HG03442 (cell line): ENCODE measurements at regions not wholly inside any gene's neighbourhood (a gene's known extent, or its start where the extent isn't known, plus 50 kb on each side); places are given as distances from the start of the nearest gene placed in this dataset.

ENCODE experiments used
- ATAC-seq: cut with Tn5 transposase; IDR thresholded peaks from one replicate; pipeline ENCODE4 v1.9.1; 2021; ENCODE audit warnings: mild to moderate bottlenecking, moderate library complexity; ENCODE audit not compliant: unreplicated experiment

DNA sequence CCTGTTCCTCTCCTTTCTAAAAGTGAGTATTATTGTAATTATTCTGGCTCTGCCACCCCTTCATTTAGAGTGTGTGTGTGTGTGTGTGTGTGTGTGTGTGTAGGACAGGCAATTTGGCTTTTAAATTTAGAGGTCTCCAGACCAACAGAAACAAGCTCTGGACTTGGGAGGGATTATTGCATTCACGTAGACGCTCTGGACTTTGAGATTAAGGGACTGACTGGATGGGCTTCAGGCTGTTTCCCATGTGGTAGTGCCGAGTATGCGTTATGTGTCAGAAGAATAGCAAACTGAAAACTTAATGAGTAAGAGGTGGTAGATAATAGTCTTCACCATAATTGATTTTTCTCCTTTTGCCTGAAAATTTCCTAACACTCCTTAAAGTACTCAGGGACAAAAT lies 281.9 kb downstream of the USP25 start:
- ATAC-seq, result no peak

DNA sequence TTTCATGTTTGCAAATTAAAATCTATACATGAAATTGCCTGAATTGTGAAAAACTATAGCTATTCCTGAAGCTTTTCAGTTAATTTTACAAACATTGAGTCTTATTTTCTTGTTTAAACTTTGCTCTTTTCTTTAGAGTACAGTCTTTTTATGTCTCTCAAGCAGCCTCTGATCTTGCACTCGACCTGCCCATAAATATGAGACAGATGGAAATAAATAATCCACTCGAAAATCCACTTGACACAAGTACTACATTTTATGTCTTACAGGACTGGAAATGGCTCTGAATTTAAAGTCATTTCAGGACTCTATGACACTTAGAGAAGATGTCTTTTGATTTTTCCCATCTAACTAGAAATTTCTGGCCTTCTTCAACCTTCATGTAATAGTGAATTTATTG lies 283.8 kb downstream of the USP25 start:
- ATAC-seq, result no peak

DNA sequence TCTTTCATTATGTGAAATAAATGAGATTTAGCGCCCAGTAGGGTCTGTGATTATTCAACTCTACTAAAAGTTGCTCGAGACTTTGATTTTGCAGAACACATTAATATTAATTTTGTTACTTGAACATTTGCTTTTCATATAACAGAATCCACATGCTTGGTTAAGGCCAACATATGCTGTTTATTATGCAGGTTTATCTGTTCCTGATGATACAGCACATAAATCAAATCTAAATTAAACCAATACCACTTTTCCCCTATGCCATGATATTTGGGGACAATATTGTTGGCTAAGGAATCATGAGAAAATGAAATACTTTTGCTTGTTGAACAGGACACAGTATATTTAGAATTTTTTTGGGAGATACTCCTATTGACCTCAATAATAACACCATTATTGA lies 291.1 kb downstream of the USP25 start:
- no peak for ATAC-seq

DNA sequence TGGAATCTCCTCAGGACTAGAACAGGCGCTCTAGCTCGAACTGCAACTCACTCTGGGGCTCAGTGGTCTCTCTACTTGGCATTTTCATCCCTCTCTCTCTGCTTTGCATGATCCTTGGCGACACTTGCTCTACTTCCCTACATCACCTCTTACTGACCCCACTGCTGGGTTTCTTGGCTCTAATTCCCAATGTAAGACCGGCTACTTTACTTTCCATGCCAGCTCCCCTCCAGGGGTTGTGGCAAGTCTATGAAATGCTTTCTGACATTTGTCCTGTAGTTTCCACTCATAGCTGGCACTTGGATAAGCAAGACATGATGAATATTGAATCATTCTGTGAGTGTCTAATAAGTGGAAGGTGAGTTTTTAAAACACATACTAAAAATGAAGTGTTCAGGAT lies 292.3 kb downstream of the USP25 start:
- ATAC-seq, result no peak

DNA sequence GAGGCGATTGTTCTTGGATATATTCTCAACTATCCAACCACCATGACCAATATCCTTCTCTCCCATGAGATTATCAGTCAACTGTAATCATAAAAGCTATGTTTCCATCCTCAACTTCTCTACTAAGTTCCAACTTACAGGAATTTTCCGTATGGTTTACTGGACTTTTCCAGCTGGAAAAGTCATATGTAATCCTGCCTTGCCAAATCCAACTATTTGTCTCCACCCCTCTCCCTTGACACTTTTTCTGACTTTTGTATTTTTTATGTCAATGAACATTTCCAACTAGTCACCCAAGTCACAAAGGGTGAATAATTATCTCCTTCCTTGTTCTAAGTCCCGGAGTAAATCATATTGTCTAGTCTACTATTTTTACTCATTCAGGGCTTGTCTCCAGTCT lies 293.1 kb downstream of the USP25 start:
- no peak for ATAC-seq

DNA sequence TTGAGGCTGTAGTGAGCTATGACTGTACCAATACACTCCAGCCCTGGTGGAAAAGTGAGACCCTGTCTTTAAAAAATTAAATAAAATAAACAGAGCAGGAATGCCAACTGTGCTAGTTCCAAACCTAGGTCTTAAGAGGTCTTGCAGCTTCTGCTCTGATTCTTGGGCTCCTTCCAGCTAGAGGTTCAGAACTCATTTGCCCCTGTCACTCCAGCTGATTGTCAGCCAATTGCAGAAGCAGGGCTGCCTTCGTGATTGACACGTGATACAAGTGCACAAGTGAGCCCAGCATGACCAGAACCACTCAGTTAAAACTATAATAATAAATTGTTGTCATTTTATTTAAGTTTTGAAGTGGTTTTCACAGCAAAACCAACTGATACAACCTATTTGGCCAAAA lies 298.4 kb downstream of the USP25 start:
- no peak for ATAC-seq

DNA sequence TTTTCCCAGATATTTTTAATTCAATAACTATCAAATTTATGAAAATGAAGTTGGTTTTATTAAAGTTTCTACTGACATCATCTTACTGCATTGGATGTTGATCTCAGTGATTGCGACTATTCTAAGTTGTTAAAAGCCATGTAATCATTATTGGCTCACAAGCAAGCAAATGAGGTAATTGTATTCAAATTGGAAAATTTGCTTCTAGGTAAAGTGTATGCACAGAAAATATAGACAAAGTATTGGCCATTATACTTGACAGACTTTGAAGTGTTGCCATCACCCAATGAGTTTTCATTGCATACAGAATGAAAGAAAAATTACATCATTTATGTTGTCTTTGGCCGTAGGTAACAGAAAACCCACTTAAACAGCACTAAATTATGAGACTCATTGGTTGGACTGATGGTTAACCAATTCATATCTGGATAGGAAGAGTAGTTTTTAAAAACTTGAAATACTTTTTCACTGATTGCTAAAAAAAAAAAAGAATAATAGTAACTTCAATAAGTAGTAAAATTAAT lies 299.2 kb downstream of the USP25 start:
- no peak for ATAC-seq

DNA sequence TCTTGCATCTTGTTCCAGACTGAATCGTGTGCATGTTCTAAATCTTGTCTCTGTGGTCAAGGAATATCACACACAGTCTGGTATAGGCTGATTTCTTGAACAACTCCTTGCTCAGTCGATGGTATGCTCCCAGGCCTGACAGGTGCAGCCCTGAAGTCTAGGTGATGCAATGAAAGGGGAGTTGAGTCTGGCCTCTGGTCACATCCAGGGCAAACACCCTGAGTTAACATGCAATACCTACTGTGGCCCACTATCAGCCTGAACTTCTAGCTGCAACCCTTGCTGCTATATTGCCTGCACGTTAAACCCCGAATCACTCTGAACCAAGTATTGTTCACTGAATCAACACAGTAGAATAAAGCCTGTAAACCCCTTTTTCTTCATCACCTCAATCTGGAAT lies 303.4 kb downstream of the USP25 start:
- no peak for ATAC-seq

DNA sequence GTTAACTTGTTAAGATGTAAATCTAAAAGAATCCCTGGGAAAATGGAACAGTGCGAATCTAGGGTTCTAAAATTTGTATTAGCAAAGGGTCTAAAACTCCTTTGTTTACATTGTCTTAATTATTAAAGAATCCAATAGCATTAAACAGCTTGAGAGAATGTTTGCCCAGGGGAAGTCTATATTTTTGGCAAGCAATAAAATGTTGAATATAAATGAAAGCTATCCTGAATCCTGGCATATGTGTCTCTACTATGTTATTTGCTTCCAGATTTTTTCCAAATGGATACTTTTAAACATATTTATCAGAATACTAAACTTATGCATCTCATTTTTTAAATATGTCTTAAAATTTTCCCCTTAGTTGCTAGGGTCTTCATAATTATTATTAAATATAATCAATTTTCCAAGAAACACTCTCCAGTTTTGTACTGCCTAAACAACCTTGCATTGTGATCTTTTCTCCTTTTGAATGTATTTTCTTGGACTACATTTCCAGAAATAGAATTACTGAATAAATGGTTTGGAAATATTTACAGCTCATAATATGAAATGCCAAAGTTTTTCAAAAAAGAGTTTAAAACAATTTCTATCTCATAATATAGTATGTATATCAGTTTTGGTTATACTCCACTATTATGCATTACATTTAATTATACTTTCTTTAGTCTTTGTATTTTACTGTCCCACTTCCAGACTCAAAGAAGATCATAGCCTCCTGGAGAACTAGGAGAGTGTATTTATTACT lies 304.8 kb downstream of the USP25 start:
- ATAC-seq, result no peak

DNA sequence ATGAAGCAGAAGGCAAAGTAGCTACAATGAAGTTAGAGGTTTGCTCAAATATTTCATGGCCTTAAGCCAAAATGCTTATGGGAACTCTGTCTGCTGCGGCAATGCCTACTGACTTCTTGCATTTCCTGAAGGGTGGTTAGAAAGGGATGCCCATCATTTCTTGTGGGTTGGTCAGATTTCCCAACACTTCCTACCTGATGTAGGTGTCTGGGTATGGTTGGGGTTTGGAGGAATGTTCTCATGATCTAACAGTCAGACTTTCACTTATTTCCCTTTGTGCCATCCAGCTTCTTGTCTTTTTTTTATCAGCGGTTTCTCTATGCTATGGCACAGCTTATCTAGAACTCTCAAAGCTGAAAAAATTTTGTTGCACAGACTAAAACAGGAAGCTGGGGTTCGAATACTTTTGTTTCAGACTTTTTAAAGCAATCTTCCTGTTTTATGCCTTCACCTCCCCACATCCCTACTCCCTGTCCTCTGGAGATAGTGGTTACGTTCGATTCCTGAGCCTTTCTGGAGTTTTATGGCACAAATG lies 307.7 kb downstream of the USP25 start:
- no peak for ATAC-seq

DNA sequence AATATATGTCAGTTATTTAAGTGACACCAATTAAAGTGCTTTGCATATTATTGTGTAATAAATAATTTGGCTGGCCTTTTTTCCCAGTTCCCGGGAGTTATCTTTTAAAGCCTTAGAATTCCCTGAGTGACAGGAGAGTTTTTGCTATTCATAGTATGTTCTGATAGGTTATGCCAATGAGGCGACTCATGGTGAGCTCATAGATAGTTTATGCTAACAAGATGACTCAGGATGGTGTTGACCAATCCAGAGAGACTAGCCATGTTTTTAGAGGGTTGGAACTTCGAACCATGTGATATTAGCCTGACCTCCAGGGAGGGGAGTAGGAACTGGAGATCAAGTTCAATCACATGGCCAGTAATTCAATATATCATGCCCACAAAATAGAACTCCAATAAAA lies 310.8 kb downstream of the USP25 start:
- no peak for ATAC-seq

DNA sequence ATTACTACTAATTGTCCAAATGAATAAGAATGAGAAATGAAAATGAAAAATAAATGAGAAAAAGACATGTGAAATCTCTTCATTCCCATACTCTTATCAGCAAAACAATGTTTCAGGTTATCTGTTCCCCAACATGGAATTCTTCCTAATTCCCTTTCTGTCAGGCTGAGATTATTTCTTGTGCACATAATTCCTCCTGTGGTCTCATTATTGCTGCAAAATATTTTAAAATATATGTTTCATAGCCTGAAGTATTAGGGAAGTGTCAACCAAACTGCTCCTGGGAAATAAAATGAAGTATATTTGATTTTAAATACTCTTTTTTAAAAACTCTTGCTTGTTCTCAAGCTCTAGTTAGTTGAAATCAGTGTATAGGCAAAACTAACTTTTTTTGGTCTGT lies 314.9 kb downstream of the USP25 start:
- ATAC-seq, result no peak

DNA sequence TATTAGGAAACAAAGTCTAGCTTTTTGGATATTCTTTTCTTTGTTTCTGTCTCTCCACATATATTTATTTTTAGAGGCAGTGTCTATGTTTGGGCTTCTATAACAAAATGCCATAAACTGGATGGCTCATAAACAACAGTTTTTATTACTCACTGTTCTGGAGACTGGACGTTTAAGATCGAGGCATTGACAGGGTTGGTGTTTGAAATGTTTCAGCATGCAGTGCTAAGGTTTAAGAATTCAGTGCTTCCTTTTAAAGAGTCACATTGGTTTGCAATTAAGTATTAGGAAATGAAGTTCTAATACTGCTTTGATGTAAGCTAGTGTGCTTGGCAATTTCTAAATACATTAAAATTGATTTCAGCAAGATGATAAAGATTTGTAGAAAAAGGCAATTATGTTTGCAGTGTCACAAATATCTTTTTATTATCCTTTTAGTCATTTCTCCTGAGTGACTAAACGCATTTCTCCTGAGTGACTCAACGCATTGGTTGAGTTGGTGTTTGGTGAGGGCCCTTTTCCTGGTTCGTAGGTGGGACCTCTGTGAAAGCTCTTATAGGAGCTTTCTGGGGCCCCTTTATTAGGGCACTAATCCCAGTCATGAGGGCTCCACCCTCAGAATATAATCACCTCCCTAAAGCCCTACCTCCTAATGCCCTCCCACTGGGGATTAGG lies 317.0 kb downstream of the USP25 start:
- no peak for ATAC-seq

DNA sequence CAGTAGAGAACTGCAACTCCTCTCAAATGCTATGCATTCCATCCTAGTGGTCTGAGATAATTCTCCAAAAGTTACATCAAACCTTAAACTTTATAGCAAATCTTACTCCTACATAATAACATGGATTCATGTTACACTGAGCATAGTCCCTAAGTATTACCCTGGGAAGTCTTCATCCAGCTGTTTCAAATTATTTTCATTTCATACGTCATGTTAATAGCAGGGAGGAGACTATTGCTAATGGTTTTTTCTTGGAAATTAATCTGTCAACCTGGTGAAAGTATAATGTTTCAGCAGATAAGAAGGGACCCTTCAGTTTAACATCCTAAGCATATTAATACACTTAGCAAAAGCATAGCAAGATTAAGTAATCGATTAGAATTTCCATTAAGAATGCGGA lies 318.1 kb downstream of the USP25 start:
- ATAC-seq, result no peak

DNA sequence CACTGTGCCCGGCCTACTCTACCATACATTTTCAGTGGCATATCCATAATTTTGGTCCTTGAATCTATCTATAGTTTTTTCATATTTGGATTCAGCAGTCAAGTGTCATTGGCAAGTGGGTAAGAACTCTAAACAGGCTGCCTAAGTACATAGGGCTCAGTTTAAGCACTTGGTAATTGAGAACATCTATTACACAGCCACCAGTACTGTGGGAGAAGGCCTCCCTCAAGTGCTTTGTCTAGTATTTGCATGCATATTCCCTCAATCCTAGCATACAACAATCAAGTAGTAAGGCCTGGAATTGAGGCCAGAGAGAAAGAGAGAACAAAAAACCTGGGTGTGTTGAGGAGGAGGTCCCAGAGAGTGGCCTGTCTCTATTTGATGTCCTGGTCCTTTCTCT lies 325.2 kb downstream of the USP25 start:
- ATAC-seq, result no peak

DNA sequence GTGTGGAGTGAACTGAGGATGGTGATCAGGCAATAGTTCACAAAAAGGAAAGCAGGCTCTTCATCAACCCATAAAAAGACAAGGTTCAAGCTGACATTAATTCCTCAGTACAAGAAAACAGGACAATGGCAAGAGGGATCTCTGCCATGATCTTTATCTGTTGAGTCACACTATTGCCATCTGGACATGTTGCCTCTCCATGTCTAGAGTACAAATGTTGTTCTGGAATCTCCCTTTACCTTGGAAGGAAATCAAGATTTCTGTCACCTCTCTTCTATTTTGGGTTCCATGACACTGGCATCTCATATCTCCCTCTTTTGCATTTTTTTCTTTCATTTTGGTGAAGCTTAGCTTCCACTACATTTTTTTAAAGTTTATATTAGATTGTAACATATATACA lies 329.1 kb downstream of the USP25 start:
- no peak for ATAC-seq

DNA sequence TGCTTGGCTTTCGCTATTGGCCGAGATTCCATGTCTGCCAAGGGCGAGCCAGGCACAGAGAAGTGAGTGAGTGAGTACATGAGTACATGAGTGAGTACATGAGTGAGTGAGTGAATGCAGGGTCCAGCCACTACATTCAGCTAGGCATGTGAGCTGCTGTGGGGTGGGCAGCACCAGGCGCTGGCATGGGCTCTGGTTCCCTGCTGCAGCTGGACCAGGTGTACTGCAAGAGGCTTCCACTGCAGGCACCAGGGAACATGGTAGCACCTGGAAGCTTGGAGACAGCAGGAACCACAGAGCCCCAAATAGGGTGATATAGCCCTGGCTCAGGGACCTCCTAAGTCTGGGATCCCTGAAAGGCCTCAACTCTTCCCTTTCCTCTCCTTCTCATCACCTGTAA lies 330.2 kb downstream of the USP25 start:
- no peak for ATAC-seq

DNA sequence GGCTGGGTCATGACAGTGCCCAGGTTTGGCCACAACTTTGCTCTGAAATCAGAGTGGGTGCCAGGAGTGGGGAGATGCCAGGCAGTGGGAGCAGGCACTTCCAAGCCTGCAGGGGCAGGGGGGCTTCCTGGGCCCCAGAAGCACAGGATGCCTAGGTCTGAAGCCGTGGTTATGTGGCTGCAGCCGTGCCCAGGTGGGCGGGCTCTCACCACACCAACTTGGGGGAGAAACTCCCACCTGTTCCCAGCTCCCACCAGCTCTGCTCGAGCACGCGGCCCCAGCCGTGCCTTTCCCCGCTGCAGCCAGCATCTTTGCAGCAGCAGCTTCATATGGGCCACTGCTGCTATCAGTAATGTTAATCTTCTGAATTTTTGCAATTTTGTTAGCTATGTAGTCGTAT lies 331.4 kb downstream of the USP25 start:
- no peak for ATAC-seq

DNA sequence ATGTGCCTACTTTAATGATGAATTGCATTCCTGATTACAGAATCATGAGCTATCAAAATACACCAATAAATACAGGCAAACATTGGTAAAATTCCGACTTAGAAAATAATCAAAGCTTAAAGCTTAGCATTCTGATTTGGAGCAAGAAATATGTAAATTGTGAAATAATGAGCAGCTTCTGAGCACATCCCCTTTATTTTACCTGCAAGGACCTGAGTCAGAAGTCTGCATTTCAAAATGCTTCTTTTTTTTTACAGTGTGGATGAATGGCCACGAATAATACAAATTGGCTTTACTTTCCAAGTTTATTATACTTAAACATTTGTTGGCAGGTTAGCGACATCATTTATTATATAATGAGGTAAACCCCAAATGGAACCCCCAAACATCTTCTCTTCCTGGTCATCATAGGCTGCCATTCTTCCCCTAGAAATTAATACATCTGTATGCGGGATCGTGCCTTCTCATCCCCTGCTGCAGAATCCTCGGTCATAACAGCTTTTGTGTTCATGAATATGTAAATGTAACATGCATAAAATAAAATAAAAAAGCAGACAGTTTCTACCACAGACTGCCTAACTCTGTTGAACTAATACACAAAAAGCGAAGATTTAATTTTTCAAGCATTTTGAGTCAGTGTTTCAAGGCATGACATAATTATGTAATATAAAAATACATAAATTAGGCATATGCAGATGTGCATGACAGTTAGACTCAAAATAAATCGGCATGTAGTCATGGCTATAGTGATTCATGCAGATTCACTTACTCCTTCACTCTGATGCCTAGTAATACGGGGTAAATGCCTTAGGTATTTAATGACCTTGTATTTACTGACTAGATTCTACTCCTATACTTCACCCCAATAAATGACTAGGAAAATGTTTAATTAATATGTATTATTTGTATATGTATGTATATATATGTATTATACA lies 339.7 kb downstream of the USP25 start:
- ATAC-seq, result no peak

DNA sequence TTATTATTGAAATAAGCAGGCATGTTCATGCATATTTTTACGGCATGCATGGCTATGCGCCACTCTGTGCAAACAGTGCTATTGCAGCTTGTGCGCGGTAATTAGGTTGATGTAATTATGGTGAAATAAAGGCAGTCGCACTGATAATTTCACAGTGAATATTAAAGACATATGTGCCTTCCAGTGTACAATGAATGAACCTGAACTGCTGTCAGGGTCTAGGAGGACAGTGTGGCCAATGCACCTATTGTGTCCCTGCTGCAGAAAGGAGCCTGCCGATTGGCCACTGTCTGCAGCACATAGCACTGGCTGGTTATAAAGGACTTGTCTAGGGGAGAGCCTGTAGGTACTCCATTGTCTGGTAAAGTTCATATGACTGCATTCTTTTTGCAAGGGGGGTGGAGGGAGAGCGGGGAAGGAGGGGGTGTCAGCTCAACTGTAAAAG lies 340.4 kb downstream of the USP25 start:
- ATAC-seq, result no peak

DNA sequence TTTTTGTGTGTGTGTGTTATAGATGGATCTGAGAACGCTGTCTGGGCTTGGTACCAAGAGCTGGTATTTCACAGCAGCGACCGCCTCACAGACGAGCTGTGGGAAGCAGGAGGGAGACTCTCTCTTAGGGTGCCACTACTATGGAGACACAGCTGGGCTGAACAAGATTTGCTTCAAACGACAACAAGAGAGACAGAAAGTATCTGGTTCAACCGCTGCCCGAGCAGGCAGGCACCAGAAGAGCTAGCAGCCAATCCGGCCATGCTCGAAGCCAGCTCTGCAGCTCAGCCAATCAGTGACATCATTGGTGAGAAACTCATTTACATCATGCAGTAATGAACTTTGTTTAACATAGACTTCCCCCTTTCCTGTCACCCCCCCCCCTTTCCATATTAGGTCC lies 341.3 kb downstream of the USP25 start:
- ATAC-seq, result no peak
